IMR-90 (cell line): ENCODE measurements at regions not wholly inside any gene's neighbourhood (a gene's known extent, or its start where the extent isn't known, plus 50 kb on each side); places are given as distances from the start of the nearest gene placed in this dataset.

Experiments
- ATAC-seq: fragments of 200-7000 bp; cut with Tn5 transposase; 2 replicates; pipeline ENCODE4 v1.9.1; 2020; ENCODE audit warnings: low read depth, mild to moderate bottlenecking, moderate library complexity
- BruUV-seq: library from RNA; stranded (reverse); fragments of 400-500 nt; replicated peaks from 2 replicates; lab custom pipeline; 2021; lab: Mats Ljungman, UMichigan
- CTCF ChIA-PET: fragments of 300-600 bp; formaldehyde crosslinking; extraction: SDS; loops from one replicate; lab custom pipeline; 2021; ENCODE audit warnings: antibody characterized with exemption; lab: Yijun Ruan, JAX
- POLR2A ChIA-PET: fragments of 300-600 bp; sonication (Branson Sonifier 250); formaldehyde crosslinking; loops from one replicate; lab custom pipeline; 2022; ENCODE audit warnings: antibody characterized with exemption; ENCODE audit not compliant: unreplicated experiment; lab: Charles Lee
- DNase-seq: peaks from one replicate; pipeline ENCODE4 v3.0.0; 2013
- H2AFZ ChIP-seq: replicated peaks from 2 replicates; pipeline ENCODE3; 2013; ENCODE audit warnings: low read length, mild to moderate bottlenecking; ENCODE audit not compliant: poor library complexity
- H2AK5ac ChIP-seq: 2 replicates; pipeline ENCODE4 v1.6.1; 2013; ENCODE audit warnings: low read depth, low read length, inconsistent platforms
- H2AK9ac ChIP-seq: replicated peaks from 2 replicates; pipeline ENCODE3; 2013; ENCODE audit warnings: mild to moderate bottlenecking, low read depth, low read length, moderate library complexity; ENCODE audit not compliant: poor library complexity
- H2BK120ac ChIP-seq: 2 replicates; pipeline ENCODE4 v1.6.1; 2013; ENCODE audit warnings: low read depth, low read length, inconsistent platforms
- H2BK15ac ChIP-seq: 3 replicates; pipeline ENCODE4 v1.6.1; 2013; ENCODE audit warnings: low read depth, low read length, inconsistent platforms
- H2BK20ac ChIP-seq: 2 replicates; pipeline ENCODE4 v1.6.1; 2013; ENCODE audit warnings: low read depth, mild to moderate bottlenecking, inconsistent platforms, low read length, moderate library complexity
- H2BK5ac ChIP-seq: 2 replicates; pipeline ENCODE4 v1.6.1; 2013; ENCODE audit warnings: mild to moderate bottlenecking, low read depth, low read length, inconsistent platforms; ENCODE audit not compliant: poor library complexity, severe bottlenecking
- H3K14ac ChIP-seq: replicated peaks from 2 replicates; pipeline ENCODE4 v1.6.1; 2013; ENCODE audit warnings: low read depth, low read length, inconsistent platforms
- H3K18ac ChIP-seq: 2 replicates; pipeline ENCODE4 v1.6.1; 2013; ENCODE audit warnings: low read depth, low read length, control low read depth
- H3K23ac ChIP-seq: 2 replicates; pipeline ENCODE4 v1.6.1; 2013; ENCODE audit warnings: low read depth, low read length, inconsistent platforms
- H3K27ac ChIP-seq: 2 replicates; pipeline ENCODE4 v1.5.1; 2013; ENCODE audit warnings: mild to moderate bottlenecking, control low read depth, low read length; ENCODE audit not compliant: insufficient read depth
- H3K27me3 ChIP-seq: 2 replicates; pipeline ENCODE4 v1.6.1; 2013; ENCODE audit warnings: low read length; ENCODE audit not compliant: control insufficient read depth, insufficient read depth
- H3K36me3 ChIP-seq: 2 replicates; pipeline ENCODE4 v1.6.1; 2013; ENCODE audit warnings: low read length, mixed read lengths; ENCODE audit not compliant: control insufficient read depth, insufficient read depth
- H3K4ac ChIP-seq: 2 replicates; pipeline ENCODE4 v1.6.1; 2013; ENCODE audit warnings: low read depth, low read length, inconsistent platforms
- H3K4me1 ChIP-seq: 2 replicates; pipeline ENCODE4 v1.6.1; 2013; ENCODE audit warnings: low read length, mixed read lengths; ENCODE audit not compliant: control insufficient read depth, insufficient read depth
- H3K4me2 ChIP-seq: 2 replicates; pipeline ENCODE4 v1.6.1; 2013; ENCODE audit warnings: low read depth, mild to moderate bottlenecking, control low read depth, low read length, moderate library complexity
- H3K4me3 ChIP-seq: 2 replicates; pipeline ENCODE4 v1.5.1; 2013; ENCODE audit warnings: low read depth, mild to moderate bottlenecking, control low read depth, low read length, moderate library complexity; ENCODE audit not compliant: insufficient read depth
- H3K56ac ChIP-seq: 2 replicates; pipeline ENCODE4 v1.6.1; 2013; ENCODE audit warnings: low read length, inconsistent platforms; ENCODE audit not compliant: insufficient read depth; ENCODE audit errors: extremely low read depth
- H3K79me1 ChIP-seq, 2 experiments: 2 replicates each; pipeline ENCODE4 v1.6.1; 2013; ENCODE audit warnings: low read length in 2 of 2, inconsistent platforms in 1 of 2, low read depth in 1 of 2
- H3K9ac ChIP-seq: 2 replicates; pipeline ENCODE4 v1.6.1; 2013; ENCODE audit warnings: low read depth, low read length, control low read depth
- H3K9me1 ChIP-seq: 2 replicates; pipeline ENCODE4 v1.6.1; 2013; ENCODE audit warnings: low read length, inconsistent platforms; ENCODE audit not compliant: insufficient read depth
- H3K9me3 ChIP-seq: 2 replicates; pipeline ENCODE4 v1.6.1; 2013; ENCODE audit warnings: low read length; ENCODE audit not compliant: control insufficient read depth, insufficient read depth
- H4K20me1 ChIP-seq: 2 replicates; pipeline ENCODE4 v1.6.1; 2013; ENCODE audit warnings: low read length, inconsistent platforms; ENCODE audit not compliant: insufficient read depth
- H4K5ac ChIP-seq: 2 replicates; pipeline ENCODE4 v1.6.1; 2013; ENCODE audit warnings: mild to moderate bottlenecking, low read depth, low read length, control low read depth
- H4K8ac ChIP-seq, 2 experiments: 2 replicates each; pipeline ENCODE4 v1.6.1; 2013; ENCODE audit warnings: low read depth in 2 of 2, low read length in 2 of 2, control low read depth in 1 of 2, inconsistent platforms in 1 of 2
- H4K91ac ChIP-seq: 2 replicates; pipeline ENCODE4 v1.6.1; 2013; ENCODE audit warnings: low read depth, low read length, inconsistent platforms; ENCODE audit not compliant: insufficient read depth
- BHLHE40 ChIP-seq: fragments of 150-350 bp; IDR thresholded peaks from 2 replicates; pipeline ENCODE4 v1.6.1; 2016; ENCODE audit warnings: mild to moderate bottlenecking, low read depth, low read length
- CEBPB ChIP-seq: IDR thresholded peaks from 2 replicates; pipeline ENCODE4 v1.6.1; 2012; ENCODE audit warnings: low read depth, low read length, improper control_type of control experiment
- FOS ChIP-seq: fragments of 150-350 bp; IDR thresholded peaks from 2 replicates; pipeline ENCODE4 v1.6.1; 2016; ENCODE audit warnings: low read depth, low read length
- MAFK ChIP-seq: IDR thresholded peaks from 2 replicates; pipeline ENCODE4 v1.6.1; 2012; ENCODE audit warnings: low read depth, low read length, improper control_type of control experiment
- MAZ ChIP-seq: IDR thresholded peaks from 2 replicates; pipeline ENCODE4 v1.6.1; 2012; ENCODE audit warnings: low read depth, mild to moderate bottlenecking, low read length, improper control_type of control experiment, moderate library complexity, borderline replicate concordance
- NFE2L2 ChIP-seq: fragments of 150-350 bp; IDR thresholded peaks from 2 replicates; pipeline ENCODE4 v1.6.1; 2016; ENCODE audit warnings: low read depth, mild to moderate bottlenecking, low read length
- POLR2A ChIP-seq: IDR thresholded peaks from 2 replicates; pipeline ENCODE4 v1.6.1; 2012; ENCODE audit warnings: mild to moderate bottlenecking, low read depth, low read length
- RAD21 ChIP-seq: IDR thresholded peaks from 2 replicates; pipeline ENCODE4 v1.6.1; 2012; ENCODE audit warnings: low read length, improper control_type of control experiment
- RCOR1 ChIP-seq: IDR thresholded peaks from 2 replicates; pipeline ENCODE4 v1.6.1; 2012; ENCODE audit warnings: mild to moderate bottlenecking, low read length, improper control_type of control experiment; ENCODE audit not compliant: insufficient replicate concordance
- RFX5 ChIP-seq: IDR thresholded peaks from 2 replicates; pipeline ENCODE4 v1.8.0; 2012; ENCODE audit warnings: low read depth, mild to moderate bottlenecking, low read length, moderate library complexity
- SMC3 ChIP-seq: fragments of 150-350 bp; IDR thresholded peaks from 2 replicates; pipeline ENCODE4 v1.6.1; 2016; ENCODE audit warnings: low read depth, mild to moderate bottlenecking, antibody characterized with exemption, low read length, moderate library complexity
- WGBS, 2 experiments: methylation state at CpG; one replicate each; pipeline versions ENCODE4 v1.1.5 to v1.1.7; 2013; ENCODE audit warnings: missing lambda C conversion rate in 2 of 2; ENCODE audit not compliant: insufficient read length in 1 of 2; ENCODE audit errors: extremely low coverage in 2 of 2; 5-methylcytosine and 5-hydroxymethylcytosine counted together
- dilution Hi-C: fragments of 300-500 bp; cut with HindIII; formaldehyde crosslinking; loops from one replicate; pipeline ENCODE4 v1.14.3; 2018; ENCODE audit warnings: low sequenced_read_pairs; ENCODE audit not compliant: unreplicated experiment
- in situ Hi-C: fragments of 300-500 bp; cut with MboI; formaldehyde crosslinking; loops from 3 replicates; pipeline ENCODE4 v1.14.3; 2019; ENCODE audit warnings: low sequenced_read_pairs, inconsistent platforms, mixed read lengths
- intact Hi-C: fragments of 100-400 bp; cut with micrococcal nuclease; formaldehyde crosslinking; loops from 2 replicates; pipeline ENCODE4 v1.10.0; 2022
- TF ChIP-seq, protein P1 (sequence below): fragments of 150-350 bp; IDR thresholded peaks from 2 replicates; pipeline ENCODE4 v1.6.1; 2016; ENCODE audit warnings: low read depth, mild to moderate bottlenecking, low read length, moderate library complexity, borderline replicate concordance

DNA sequence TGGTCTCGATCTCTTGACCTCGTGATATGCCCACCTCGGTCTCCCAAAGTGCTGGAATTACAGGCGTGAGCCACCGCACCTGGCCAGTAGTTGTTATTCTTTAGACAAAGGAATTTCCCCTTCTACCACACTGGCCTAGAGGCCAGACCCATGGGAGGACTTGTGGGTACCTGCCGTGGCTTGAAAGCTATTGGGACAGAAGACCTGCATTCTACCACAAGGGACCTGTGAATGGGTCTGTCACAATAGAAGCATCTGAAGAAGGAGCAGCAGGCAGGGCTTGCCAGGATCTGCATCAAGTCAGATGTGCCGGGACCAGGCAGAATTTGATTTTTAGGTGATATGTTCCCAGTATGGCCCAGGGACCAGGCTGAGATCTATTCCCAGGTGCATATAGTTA, 356.9 kb downstream of the FGFR2 start:
- intact Hi-C loops, result no loop called here

More for the DNA sequence above, 356.9 kb downstream of the FGFR2 start:
- no peaks in the 10 kb centered on the region for H3K4me1 ChIP-seq
- TF ChIP-seq BHLHE40, result no peak
- TF ChIP-seq SMC3, result no peak
- TF ChIP-seq RAD21, result no peak
- TF ChIP-seq MAFK, result no peak
- TF ChIP-seq FOS, result no peak
- TF ChIP-seq, protein P1, sequence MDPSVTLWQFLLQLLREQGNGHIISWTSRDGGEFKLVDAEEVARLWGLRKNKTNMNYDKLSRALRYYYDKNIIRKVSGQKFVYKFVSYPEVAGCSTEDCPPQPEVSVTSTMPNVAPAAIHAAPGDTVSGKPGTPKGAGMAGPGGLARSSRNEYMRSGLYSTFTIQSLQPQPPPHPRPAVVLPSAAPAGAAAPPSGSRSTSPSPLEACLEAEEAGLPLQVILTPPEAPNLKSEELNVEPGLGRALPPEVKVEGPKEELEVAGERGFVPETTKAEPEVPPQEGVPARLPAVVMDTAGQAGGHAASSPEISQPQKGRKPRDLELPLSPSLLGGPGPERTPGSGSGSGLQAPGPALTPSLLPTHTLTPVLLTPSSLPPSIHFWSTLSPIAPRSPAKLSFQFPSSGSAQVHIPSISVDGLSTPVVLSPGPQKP, result no peak
- no peak for TF ChIP-seq MAZ
- TF ChIP-seq POLR2A, result no peak
- no peak for TF ChIP-seq NFE2L2
- TF ChIP-seq CEBPB, result no peak
- TF ChIP-seq RFX5, result no peak
- TF ChIP-seq RCOR1, result no peak
- no peak overlapping the region for H3K4ac ChIP-seq
- no peak overlapping the region for H3K18ac ChIP-seq
- H3K27me3 ChIP-seq, result no peaks in the 10 kb centered on the region
- H2BK20ac ChIP-seq, result no peak overlapping the region
- in situ Hi-C loops, result no loop called here
- no peak overlapping the region for H2AK9ac ChIP-seq
- H4K8ac ChIP-seq, result no peak overlapping the region
- no peak overlapping the region for H3K4me2 ChIP-seq
- no peak overlapping the region for H3K27ac ChIP-seq
- dilution Hi-C loops, result no loop called here
- no peak overlapping the region for H3K56ac ChIP-seq
- no peak overlapping the region for H3K9ac ChIP-seq
- no peak overlapping the region for H2BK5ac ChIP-seq
- H2BK15ac ChIP-seq, result no peak overlapping the region
- DNase-seq (no peak), ATAC-seq (no peak)
- no peaks in the 10 kb centered on the region for H3K79me1 ChIP-seq
- no peak overlapping the region for H3K23ac ChIP-seq
- no peak overlapping the region for H3K4me3 ChIP-seq
- H2AK5ac ChIP-seq, result no peak overlapping the region
- no peak overlapping the region for H2AFZ ChIP-seq
- H2BK120ac ChIP-seq, result no peak overlapping the region
- no peaks in the 10 kb centered on the region for H4K20me1 ChIP-seq
- H3K9me1 ChIP-seq, result no peaks in the 10 kb centered on the region
- BruUV-seq, result no TSS peak
- no peak overlapping the region for H4K5ac ChIP-seq
- ChIA-PET POLR2A (no interaction called here), CTCF (no interaction called here)
- WGBS, 2 experiments, result no CpG with 5 or more reads among the region's 7 CpGs
- no peak overlapping the region for H4K91ac ChIP-seq
- H3K9me3 ChIP-seq, result peaks cover 20% of the 10 kb centered on the region
- H3K14ac ChIP-seq, result no peak overlapping the region
- H3K36me3 ChIP-seq, result no peaks in the 10 kb centered on the region
